ENCODE measurements at regions not wholly inside any gene's neighbourhood (a gene's known extent, or its start where the extent isn't known, plus 50 kb on each side); places are given as distances from the start of the nearest gene placed in this dataset.

DNA sequence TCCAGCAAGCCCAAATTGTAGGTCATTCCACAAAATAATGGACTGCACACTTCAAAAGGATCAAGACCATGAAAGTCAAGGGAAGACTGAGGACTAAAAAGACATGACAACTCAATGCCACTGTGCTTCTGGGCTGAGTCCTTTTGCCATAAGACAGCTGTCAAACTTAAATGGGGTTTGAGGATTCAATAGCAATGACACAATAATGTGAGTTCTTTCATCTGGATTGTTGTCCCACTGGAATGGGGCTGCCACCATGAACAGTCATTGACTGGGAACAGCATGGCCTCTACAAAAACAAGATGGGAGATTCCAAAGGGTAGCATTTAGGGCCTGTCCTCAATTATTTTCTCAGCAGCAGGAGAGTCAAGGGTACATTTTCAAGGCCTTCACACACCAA lies 118.5 kb downstream of the EN1 start:
- TF ChIP-seq, protein P1, sequence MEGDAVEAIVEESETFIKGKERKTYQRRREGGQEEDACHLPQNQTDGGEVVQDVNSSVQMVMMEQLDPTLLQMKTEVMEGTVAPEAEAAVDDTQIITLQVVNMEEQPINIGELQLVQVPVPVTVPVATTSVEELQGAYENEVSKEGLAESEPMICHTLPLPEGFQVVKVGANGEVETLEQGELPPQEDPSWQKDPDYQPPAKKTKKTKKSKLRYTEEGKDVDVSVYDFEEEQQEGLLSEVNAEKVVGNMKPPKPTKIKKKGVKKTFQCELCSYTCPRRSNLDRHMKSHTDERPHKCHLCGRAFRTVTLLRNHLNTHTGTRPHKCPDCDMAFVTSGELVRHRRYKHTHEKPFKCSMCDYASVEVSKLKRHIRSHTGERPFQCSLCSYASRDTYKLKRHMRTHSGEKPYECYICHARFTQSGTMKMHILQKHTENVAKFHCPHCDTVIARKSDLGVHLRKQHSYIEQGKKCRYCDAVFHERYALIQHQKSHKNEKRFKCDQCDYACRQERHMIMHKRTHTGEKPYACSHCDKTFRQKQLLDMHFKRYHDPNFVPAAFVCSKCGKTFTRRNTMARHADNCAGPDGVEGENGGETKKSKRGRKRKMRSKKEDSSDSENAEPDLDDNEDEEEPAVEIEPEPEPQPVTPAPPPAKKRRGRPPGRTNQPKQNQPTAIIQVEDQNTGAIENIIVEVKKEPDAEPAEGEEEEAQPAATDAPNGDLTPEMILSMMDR (IDR thresholded peaks at IDR 0.05), result no peak
- TF ChIP-seq POLR2A (IDR thresholded peaks at IDR 0.05; ENCODE audit: low read depth) (no peak), POLR2AphosphoS5 (IDR thresholded peaks at IDR 0.05) (no peak), EP300 (IDR thresholded peaks at IDR 0.05) (no peak)

All from esophagus muscularis mucosa (tissue), 4 donors.